Gastroesophageal sphincter (tissue), 2 donors: ENCODE measurements at regions not wholly inside any gene's neighbourhood (a gene's known extent, or its start where the extent isn't known, plus 50 kb on each side); places are given as distances from the start of the nearest gene placed in this dataset.

Experiments
- POLR2A ChIP-seq, 2 donors: fragments of 450-650 bp; IDR thresholded peaks; one replicate each; pipeline ENCODE4 v1.6.1; 2017; ENCODE audit warnings: antibody characterized with exemption in 2 of 2, mild to moderate bottlenecking in 2 of 2, moderate library complexity in 1 of 2
- POLR2AphosphoS5 ChIP-seq: sonication (generic); formaldehyde crosslinking; IDR thresholded peaks from one replicate; pipeline ENCODE4 v1.6.1; 2017; ENCODE audit warnings: antibody characterized with exemption

DNA sequence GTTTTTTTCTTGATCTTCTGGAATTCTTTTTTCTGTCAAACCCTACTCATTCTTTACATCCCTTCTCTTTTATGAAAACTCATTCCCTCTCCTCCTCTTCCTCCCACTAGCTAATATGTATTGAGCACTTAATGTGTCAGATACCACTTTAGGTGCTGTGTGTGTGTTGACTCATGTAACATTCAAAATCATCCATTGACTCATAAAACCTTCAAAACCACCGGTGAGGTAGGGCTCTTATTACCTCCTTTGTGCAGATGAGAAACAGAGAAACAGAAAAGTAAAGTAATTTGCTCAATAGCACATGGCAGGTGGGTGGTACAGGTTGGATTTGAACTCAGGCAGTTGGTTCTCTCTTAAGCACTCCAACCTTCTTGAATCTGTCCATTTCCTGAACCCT lies 136.3 kb upstream of the NEDD9 start:
- TF ChIP-seq POLR2A (IDR thresholded peaks at IDR 0.05) (no peak), POLR2AphosphoS5 (no peak)
